HCEC 1CT (cell line): ENCODE measurements at regions not wholly inside any gene's neighbourhood (a gene's known extent, or its start where the extent isn't known, plus 50 kb on each side); places are given as distances from the start of the nearest gene placed in this dataset.

Source experiments
- DNase-seq: peaks from one replicate; pipeline ENCODE4 v3.0.0-alpha.2; 2017

GRCh38 chr18:33805592-33805991 is 227.6 kb downstream of the ASXL3 start:
- DNase-seq: no peak

DNA sequence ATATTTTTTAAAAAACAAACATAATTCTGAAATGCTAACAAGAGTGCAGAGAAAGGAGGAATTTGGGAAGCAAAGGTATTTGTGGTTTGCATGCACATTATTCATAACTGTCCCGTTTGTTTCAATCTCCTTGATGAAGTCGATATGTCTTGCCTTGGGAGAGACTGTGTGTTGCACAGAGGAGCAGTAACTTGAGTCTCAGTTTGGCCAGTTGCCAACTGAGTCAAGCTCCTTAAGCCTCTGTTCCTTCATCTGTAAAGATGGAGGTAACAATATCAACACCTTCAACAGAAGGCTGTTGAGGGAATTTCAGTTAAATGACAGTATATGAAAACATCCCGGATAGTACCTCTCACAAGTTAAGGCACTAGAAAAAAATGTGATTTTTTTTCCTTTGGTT is 226.2 kb downstream of the ASXL3 start:
- no peak for DNase-seq

- DNase-seq: no peak
These were observed 225.6 kb downstream of the ASXL3 start for GRCh38 chr18:33803636-33804035.

DNA sequence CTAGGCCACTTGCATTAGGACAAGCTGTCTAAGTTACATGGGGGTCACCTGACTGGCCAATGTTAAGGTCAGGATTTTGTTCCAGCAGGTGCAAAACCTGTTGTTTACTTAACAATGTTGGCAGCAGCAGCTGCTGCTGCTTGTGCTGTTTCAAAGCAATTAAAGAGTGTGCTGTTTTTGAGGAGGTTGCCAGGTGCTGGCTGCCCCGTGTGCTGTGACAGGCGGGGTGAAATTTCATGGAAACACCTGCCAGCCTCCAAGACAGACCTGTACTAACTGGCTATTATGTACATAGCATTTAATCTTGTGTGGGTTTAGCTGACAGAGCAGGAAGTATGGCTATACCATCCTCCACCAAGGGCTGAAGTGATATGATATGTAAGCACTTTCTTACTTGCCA is 224.9 kb downstream of the ASXL3 start:
- no peak for DNase-seq
